Activated CD8-positive, alpha-beta memory T cell treated with anti-CD3 and anti-CD28 coated beads for 24 hours (primary cell): ENCODE measurements at regions not wholly inside any gene's neighbourhood (a gene's known extent, or its start where the extent isn't known, plus 50 kb on each side); places are given as distances from the start of the nearest gene placed in this dataset.
"Not testable (repeated sequence)": the region's sequence is repeated elsewhere in the genome, so short reads cannot be mapped to it uniquely, and the experiment has no call there.

Source experiments
- DNase-seq: peaks from one replicate; pipeline ENCODE4 v3.0.0-alpha.2; 2020

GRCh38 chr4:58359590-58359989 is 1249.4 kb upstream of the IGFBP7 start:
- DNase-seq, result no peak

DNA sequence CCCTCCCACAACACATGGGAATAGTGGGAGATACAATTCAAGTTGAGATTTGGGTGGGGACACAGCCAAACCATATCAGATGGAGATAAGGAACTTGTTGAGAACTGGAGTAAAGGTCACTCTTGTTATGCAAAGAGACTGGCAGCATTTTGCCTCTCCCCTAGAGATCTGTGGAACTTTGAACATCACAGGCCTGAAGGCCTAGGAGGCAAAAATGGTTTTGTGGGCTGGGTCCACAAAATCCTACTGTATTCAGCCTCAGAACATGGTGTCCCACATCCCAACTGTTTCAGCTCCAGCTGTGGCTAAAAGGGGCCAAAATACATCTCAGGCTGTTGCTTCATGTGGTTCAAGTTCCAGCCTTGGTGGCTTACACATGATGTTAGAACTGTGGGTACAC is 1247.8 kb upstream of the IGFBP7 start:
- no peak for DNase-seq

DNA sequence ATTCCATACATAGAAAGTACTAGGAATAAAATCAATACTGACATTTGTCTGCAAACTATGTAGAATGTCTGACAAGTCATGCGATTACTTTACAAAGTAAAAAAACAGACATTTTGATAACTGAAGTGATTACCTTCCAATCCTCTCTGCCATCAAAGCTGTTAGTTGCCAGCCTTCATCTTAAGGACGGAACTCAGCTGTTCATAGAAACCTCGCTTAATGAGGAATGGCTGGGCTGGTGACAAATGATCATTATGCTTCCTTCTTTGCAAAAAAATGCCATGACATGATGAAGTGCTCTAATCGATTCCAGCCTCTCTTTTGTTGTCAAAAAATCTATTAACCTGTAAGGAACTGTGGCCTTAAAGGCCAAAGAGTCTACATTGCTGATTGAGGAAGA is 1214.9 kb upstream of the IGFBP7 start:
- DNase-seq, result no peak

DNA sequence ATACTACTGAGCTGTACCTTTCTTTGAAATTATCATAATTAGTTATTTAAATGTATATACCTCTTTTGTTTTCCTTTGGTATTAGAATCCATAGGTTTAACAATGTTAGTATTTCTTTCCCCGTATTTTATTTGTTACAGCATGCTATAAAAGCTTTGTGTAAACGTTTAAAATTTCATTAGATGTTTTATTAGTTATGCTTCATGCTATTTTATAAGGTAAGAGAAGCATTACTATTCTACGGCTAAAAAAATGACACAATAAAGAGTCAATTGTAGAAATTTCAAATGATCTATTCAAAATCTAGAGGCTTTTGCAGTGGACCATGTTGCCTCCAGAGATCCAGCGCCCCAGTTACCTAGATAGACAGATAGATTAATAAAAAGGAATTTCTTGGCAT is 1203.3 kb upstream of the IGFBP7 start:
- no peak for DNase-seq

- DNase-seq, result no peak
These were observed 1193.3 kb upstream of the IGFBP7 start for GRCh38 chr4:58303456-58303855.

DNA sequence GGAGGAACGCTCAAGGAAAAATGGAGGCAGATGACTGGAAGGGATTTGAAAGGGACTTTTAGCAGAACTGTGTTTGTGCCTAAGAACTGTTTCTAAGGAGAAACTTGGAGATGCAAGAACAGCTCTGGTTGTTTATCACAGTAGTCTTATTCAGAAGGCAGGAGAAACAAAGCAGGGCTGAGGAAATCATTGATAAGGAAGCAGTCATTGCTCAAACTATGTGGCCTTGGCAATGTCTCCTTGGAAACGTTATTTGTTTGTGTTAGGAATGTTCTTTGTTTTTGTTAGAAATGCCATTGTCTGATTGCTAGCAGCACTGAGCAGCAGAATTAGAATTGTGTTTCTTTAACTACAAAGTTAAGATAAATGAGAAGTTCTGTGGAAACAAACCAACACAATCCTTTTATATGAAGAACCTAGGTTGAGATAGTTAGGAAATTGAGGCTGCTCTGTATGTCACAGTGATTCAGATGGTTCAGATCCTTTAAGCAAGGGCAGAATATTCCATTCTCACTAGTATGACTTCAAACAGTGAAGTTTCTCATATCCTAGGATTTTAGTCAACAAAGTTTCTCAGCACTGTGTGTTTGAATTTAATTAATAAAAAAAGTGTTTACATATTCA is 1191.3 kb upstream of the IGFBP7 start:
- no peak for DNase-seq

DNA sequence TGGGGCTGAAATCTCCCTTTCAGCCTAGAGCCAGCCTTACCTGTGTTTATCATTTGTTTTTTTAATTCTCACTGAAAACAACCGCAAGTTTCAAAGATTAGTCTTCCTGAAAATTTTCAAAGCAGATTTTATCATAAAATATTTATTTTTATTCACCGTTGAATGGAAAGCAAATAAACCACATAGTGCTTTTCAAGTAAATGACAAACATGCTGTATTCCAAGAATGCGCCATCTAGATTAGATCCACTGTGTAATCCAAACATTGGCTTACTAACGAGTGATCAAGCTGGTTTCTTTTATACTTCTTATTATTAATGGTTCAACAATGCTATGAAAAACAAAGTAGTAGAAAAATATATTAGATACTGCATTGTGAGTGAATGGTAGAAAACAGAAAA is 1176.2 kb upstream of the IGFBP7 start:
- DNase-seq, result no peak

- not testable (repeated sequence) for DNase-seq
These were observed 1170.7 kb upstream of the IGFBP7 start for GRCh38 chr4:58280928-58281327.

- no peak for DNase-seq
These were observed 1165.7 kb upstream of the IGFBP7 start for GRCh38 chr4:58275856-58276255.

DNA sequence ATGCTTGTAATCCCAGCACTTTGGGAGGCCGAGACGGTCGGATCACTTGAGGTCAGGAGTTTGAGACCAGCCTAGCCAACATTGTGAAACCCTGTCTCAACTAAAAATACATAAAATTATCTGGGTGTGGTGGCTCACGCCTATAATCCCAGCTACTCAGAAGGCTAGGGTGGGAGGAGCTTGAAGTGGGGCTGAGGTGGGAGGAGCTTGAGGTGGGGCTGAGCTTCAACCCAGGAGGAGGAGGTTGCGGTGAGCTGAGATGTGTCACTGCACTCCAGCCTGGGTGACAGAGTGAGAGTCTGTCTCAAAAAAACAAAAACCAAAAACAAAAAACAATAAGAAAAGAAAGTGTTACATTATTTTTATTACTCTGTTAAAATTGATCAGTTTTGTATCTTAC is 1164.4 kb upstream of the IGFBP7 start:
- no peak for DNase-seq

GRCh38 chr4:58272311-58272710 is 1162.1 kb upstream of the IGFBP7 start:
- no peak for DNase-seq

- no peak for DNase-seq
These were observed 1155.5 kb upstream of the IGFBP7 start for GRCh38 chr4:58265734-58266133.

DNA sequence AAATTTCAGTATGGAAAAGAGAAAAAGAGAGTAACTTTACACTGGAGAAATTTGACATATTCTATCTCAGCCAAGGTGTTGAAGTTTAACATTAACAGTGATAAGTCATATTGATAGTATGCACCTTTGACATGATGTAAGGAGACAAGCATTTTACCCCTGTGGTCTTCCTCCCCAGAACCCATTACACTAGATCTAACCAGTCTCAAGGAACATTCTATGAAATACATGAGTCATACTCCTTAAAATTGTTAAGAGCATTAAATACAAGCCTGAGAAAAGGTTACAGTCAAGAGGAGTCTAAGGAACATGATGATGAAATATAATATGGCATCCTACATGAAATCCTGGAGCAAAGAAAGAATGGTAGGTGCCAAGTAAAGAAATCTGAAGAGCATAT is 1151.3 kb upstream of the IGFBP7 start:
- DNase-seq, result no peak

- no peak for DNase-seq
These were observed 1144.1 kb upstream of the IGFBP7 start for GRCh38 chr4:58254291-58254690.

GRCh38 chr4:58252656-58253055 is 1142.5 kb upstream of the IGFBP7 start:
- no peak for DNase-seq

DNA sequence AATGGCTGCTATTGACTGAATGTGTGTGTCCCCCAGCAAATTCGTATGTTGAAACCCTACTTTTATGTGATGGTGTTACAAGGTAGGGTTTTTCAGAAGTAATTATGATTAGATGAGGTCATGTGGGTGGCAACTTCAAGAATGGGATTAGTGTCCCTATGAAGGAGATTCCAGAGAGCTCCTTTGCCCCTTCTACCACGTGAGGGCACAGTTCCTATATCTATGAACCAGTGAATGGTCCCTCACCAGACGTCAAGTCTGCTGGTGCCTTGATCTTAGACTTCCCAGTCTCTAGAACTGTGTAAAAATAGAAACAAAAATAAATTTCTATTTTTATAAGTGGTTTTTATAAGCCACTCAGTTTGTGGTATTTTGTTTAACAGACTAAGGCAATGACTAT is 1137.6 kb upstream of the IGFBP7 start:
- DNase-seq, result no peak

DNA sequence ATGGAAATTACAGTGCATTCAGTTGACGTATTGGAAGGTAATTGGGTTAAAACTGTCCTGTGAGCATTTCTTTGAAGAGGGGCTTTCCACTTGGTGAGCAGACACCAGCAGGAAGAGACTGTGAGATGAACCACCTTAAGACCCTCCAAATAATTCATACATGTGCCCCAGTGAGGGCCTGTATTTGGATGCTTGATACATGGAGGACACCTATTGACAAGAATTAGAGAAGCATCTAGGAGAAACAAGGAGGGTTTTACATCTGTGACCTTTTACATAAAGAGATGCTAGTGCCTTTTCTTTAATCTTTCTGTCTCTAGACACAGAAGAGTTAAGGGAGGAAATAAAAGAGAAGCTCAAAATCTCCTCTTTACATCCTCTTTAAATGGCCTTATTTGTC is 1115.3 kb upstream of the IGFBP7 start:
- no peak for DNase-seq

DNA sequence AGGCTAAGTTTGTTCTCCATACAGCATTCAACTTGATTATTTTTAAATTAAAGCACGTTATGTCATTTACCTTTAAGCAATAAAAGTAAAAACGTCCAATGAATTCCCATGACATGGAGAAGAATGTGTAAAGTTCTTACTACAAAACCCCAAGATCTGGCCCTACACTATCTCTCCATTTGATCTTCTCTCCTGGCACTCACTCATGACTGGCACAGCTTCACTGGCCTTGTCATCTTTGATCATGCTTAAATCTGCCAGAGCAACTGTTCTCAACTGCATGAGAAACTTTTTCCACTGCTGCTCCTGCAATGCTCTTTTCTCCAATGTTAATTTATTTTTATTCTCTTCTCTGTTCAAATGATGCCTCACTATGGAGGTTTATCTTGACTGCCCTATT is 1109.0 kb upstream of the IGFBP7 start:
- no peak for DNase-seq

DNA sequence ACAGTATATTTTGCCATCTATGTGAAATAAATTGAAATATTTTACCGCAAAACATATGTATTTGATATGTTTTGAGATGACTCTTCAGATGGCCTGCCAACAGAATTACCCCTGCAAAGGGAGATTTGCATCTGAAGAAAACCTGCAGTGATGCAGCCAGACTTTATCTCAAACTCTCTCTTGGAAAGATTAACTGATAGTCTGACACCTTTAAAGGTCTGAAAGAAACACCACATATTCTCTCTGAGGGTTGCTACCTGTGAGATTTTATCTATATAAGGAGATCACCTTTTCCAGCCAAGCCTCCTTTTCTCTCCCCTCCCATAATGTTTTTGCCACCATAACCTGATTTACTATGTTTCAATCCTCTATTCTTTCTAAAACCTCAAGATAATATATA is 1106.3 kb upstream of the IGFBP7 start:
- no peak for DNase-seq

GRCh38 chr4:58214376-58214775 is 1104.2 kb upstream of the IGFBP7 start:
- DNase-seq, result no peak

- no peak for DNase-seq
These were observed 1099.4 kb upstream of the IGFBP7 start for GRCh38 chr4:58209551-58209950.

DNA sequence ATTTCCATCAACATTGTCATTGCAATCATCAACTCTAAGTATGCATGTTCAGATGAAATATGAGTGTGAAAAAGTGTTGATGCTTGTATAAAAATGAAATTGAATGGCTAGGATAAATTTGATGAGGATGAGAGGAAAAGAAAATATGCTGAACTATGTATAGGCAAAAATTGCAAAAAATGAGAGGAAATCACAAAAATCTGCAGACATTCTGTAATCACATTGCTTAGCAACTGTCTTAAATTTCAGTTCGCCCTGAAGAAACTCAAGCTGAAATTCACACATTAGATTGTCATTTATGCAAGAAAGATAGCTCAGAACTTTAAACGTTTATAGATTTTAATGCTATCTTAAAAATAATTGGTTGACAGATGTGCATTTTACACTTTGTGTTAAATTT is 1098.8 kb upstream of the IGFBP7 start:
- no peak for DNase-seq

GRCh38 chr4:58205446-58206235 is 1095.5 kb upstream of the IGFBP7 start:
- DNase-seq, result no peak

GRCh38 chr4:58192217-58192616 is 1082.0 kb upstream of the IGFBP7 start:
- no peak for DNase-seq

DNA sequence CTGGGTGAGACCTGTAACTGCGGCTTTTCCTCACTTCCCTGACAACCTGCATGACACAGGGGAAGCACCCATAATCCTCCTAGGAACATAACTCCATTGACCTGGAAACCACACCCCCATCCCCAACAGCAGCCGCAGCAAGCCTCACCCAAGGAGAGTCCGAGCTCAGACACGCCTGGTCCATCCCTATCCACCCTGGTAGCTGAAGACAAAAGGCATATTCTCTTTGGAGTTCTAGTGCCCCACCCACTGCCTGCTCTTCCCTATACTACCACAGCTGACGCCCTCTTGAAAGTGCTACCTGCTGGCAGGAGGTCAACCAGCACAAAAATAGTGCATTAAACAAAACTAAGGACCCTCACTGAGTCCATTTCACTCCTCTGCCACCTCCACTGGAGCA is 1080.9 kb upstream of the IGFBP7 start:
- DNase-seq, result no peak
